ENCODE measurements at regions not wholly inside any gene's neighbourhood (a gene's known extent, or its start where the extent isn't known, plus 50 kb on each side); places are given as distances from the start of the nearest gene placed in this dataset.

GRCh38 chr16:13856398-13856797 is 63.6 kb upstream of the ERCC4 start:
- no peak for TF ChIP-seq CTCF (IDR thresholded peaks at IDR 0.05)
- no peak for TF ChIP-seq POLR2A (IDR thresholded peaks at IDR 0.05)
